HL-60 (cell line): ENCODE measurements at regions not wholly inside any gene's neighbourhood (a gene's known extent, or its start where the extent isn't known, plus 50 kb on each side); places are given as distances from the start of the nearest gene placed in this dataset.

Experiments
- DNase-seq, 2 experiments: peaks; one replicate each; pipeline ENCODE4 v3.0.0-alpha.2; 2010 to 2020; ENCODE audit warnings: low read depth in 1 of 2, low spot score in 1 of 2
- H3K27ac ChIP-seq: fragments of 250-450 bp; sonication (Bioruptor Pico); replicated peaks from 2 replicates; pipeline ENCODE4 v1.5.1; 2020; ENCODE audit warnings: mild to moderate bottlenecking, moderate library complexity
- H3K27me3 ChIP-seq: fragments of 250-450 bp; sonication (Bioruptor Pico); 2 replicates; pipeline ENCODE4 v1.5.1; 2021; ENCODE audit warnings: mild to moderate bottlenecking, moderate library complexity; ENCODE audit not compliant: insufficient read depth, poor library complexity, severe bottlenecking
- H3K4me3 ChIP-seq: replicated peaks from 2 replicates; pipeline ENCODE4 v1.5.1; 2011; ENCODE audit warnings: mild to moderate bottlenecking, control low read depth, low read length; ENCODE audit not compliant: insufficient read depth
- CTCF ChIP-seq: IDR thresholded peaks from one replicate; pipeline ENCODE4 v1.5.1; 2011; ENCODE audit warnings: low read length, control low read depth, inconsistent platforms; ENCODE audit not compliant: insufficient read depth
- GABPA ChIP-seq: IDR thresholded peaks from 2 replicates; pipeline ENCODE4 v1.6.1; 2012; ENCODE audit warnings: low read depth
- POLR2AphosphoS5 ChIP-seq: IDR thresholded peaks from 2 replicates; pipeline ENCODE4 v1.6.1; 2012; ENCODE audit warnings: low read depth
- REST ChIP-seq: IDR thresholded peaks from 2 replicates; pipeline ENCODE4 v1.6.1; 2012; ENCODE audit warnings: low read depth; ENCODE audit not compliant: insufficient replicate concordance
- SPI1 ChIP-seq: IDR thresholded peaks from 2 replicates; pipeline ENCODE4 v1.6.1; 2012; ENCODE audit warnings: low read depth, mild to moderate bottlenecking, borderline replicate concordance

GRCh38 chr16:18024611-18025010, 311.9 kb downstream of the NPIPA8 start:
- no peak overlapping the region for H3K27ac ChIP-seq
- no peak for DNase-seq
- TF ChIP-seq SPI1, result no peak
- TF ChIP-seq POLR2AphosphoS5, result no peak
- TF ChIP-seq CTCF, result no peak
- TF ChIP-seq REST, result no peak
- TF ChIP-seq GABPA, result no peak
- no peaks in the 10 kb centered on the region for H3K27me3 ChIP-seq
- no peak overlapping the region for H3K4me3 ChIP-seq

GRCh38 chr16:18018376-18018775, 318.2 kb downstream of the NPIPA8 start:
- Histone ChIP-seq H3K27ac (no peak overlapping the region), H3K27me3 (no peaks in the 10 kb centered on the region), H3K4me3 (no peak overlapping the region)
- no peak for DNase-seq
- TF ChIP-seq REST (no peak), SPI1 (no peak), CTCF (no peak), GABPA (no peak), POLR2AphosphoS5 (no peak)

GRCh38 chr16:18013863-18014262, 322.7 kb downstream of the NPIPA8 start:
- no peak for TF ChIP-seq SPI1
- TF ChIP-seq POLR2AphosphoS5, result no peak
- no peak for TF ChIP-seq GABPA
- TF ChIP-seq CTCF, result no peak
- TF ChIP-seq REST, result no peak
- no peak for DNase-seq
- no peaks in the 10 kb centered on the region for H3K27me3 ChIP-seq
- H3K27ac ChIP-seq, result no peak overlapping the region
- no peak overlapping the region for H3K4me3 ChIP-seq
